ENCODE measurements at regions not wholly inside any gene's neighbourhood (a gene's known extent, or its start where the extent isn't known, plus 50 kb on each side); places are given as distances from the start of the nearest gene placed in this dataset.
A peak's percentile ranks its signal among the peaks of the same experiment; 100 is the strongest.
"Not testable (repeated sequence)": the region's sequence is repeated elsewhere in the genome, so short reads cannot be mapped to it uniquely, and the experiment has no call there.

GRCh38 chr6:166800137-166800536 is 156.2 kb downstream of the RNASET2 start:
- no peak overlapping the region for H3K4me3 ChIP-seq (ENCODE audit: low read depth, low read length)
- no peak for TF ChIP-seq CTCF (IDR thresholded peaks at IDR 0.05; ENCODE audit: low read depth, low read length, missing control alignments)
- no peak for DNase-seq (ENCODE audit: low read depth)

DNA sequence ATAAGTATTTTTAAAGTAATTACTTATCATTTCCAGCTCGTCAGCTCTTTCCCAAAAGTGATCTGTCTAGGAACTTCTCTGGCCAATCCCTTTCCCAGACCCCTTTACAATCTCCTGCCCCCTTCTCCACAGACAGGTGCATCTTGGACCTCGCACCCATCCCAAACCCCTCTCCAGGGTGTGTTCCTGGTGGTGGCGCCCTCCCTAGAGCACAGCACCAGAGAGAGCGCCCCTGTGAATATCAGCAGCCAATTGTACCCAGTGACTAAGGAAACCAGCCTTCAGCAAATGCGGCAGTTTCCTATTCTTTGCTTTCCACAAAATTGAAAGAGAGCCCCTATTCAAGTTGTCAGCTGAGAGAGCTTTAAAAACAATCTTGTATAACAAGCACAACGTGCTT is 157.7 kb downstream of the RNASET2 start:
- TF ChIP-seq CTCF (IDR thresholded peaks at IDR 0.05; ENCODE audit: low read depth, low read length, missing control alignments) = no peak
- H3K4me3 ChIP-seq (ENCODE audit: low read depth, low read length) = no peak overlapping the region
- no peak for DNase-seq (ENCODE audit: low read depth)

GRCh38 chr6:166796610-166797009 is 159.7 kb downstream of the RNASET2 start:
- DNase-seq (ENCODE audit: low read depth) = no peak
- no peak overlapping the region for H3K4me3 ChIP-seq (ENCODE audit: low read depth, low read length)
- TF ChIP-seq CTCF (IDR thresholded peaks at IDR 0.05; ENCODE audit: low read depth, low read length, missing control alignments) = no peak

DNA sequence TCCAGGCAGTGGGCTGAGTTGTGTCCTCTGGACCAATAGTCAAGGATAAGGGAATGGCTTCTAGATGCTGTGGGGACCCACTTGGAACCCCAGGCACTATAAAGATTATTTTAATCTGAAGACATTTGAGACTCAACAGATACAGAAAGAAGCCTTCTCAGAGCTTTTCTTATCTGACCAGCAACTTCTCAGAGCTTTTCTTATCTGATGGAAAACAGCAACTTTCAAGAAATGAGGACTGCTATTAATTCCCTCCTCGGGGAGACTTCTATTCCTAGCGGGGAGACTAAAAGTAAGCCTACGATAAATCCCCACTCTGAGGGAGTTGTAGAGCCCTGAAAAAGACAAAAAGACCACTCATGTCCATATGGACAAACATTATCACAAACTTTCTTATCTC is 160.5 kb downstream of the RNASET2 start:
- no peak for TF ChIP-seq CTCF (IDR thresholded peaks at IDR 0.05; ENCODE audit: low read depth, low read length, missing control alignments)
- DNase-seq (ENCODE audit: low read depth) = no peak
- no peak overlapping the region for H3K4me3 ChIP-seq (ENCODE audit: low read depth, low read length)

GRCh38 chr6:166790808-166791207 is 163.8 kb upstream of the RPS6KA2 start:
- DNase-seq (ENCODE audit: low read depth); H3K4me3 ChIP-seq (ENCODE audit: low read depth, low read length): not testable (repeated sequence)

GRCh38 chr6:166788846-166789529 is 161.9 kb upstream of the RPS6KA2 start:
- H3K4me3 ChIP-seq (ENCODE audit: low read depth, low read length); DNase-seq (ENCODE audit: low read depth): not testable (repeated sequence)

GRCh38 chr6:166786704-166787293 is 159.7 kb upstream of the RPS6KA2 start:
- no peak overlapping the region for H3K4me3 ChIP-seq (ENCODE audit: low read depth, low read length)
- peak; percentile 40 for DNase-seq (ENCODE audit: low read depth)
- TF ChIP-seq CTCF (IDR thresholded peaks at IDR 0.05; ENCODE audit: low read depth, low read length, missing control alignments) = peak; percentile 58

GRCh38 chr6:166785131-166785530 is 158.1 kb upstream of the RPS6KA2 start:
- TF ChIP-seq CTCF (IDR thresholded peaks at IDR 0.05; ENCODE audit: low read depth, low read length, missing control alignments) = no peak
- H3K4me3 ChIP-seq (ENCODE audit: low read depth, low read length) = no peak overlapping the region
- DNase-seq (ENCODE audit: low read depth) = no peak
